ENCODE measurements at regions not wholly inside any gene's neighbourhood (a gene's known extent, or its start where the extent isn't known, plus 50 kb on each side); places are given as distances from the start of the nearest gene placed in this dataset.

- no peak for TF ChIP-seq CTCF (IDR thresholded peaks at IDR 0.05)
- no peak for TF ChIP-seq POLR2A (IDR thresholded peaks at IDR 0.05)
- 53 to 57% methylated on average over 1 of the region's 1 CpG for WGBS, 2 donors
- DNase-seq (ENCODE audit: low spot score in 2 of 2) = no peak
- intact Hi-C loops (cut with DNase I; ENCODE audit: low total_unique reads) = no loop called here
- no peak overlapping the region for H3K4me3 ChIP-seq (ENCODE audit: low read depth, poor library complexity, severe bottlenecking)
Measured at GRCh38 chr5:152606776-152607364, 201.8 kb upstream of the NMUR2 start.

GRCh38 chr5:152607401-152608160, 202.5 kb upstream of the NMUR2 start:
- H3K4me3 ChIP-seq (ENCODE audit: low read depth, poor library complexity, severe bottlenecking) = no peak overlapping the region
- intact Hi-C loops (cut with DNase I; ENCODE audit: low total_unique reads) = no loop called here
- WGBS, 2 donors = 60 to 65% methylated on average over 3 of the region's 3 CpGs
- no peak for DNase-seq (ENCODE audit: low spot score in 2 of 2)
- TF ChIP-seq CTCF (IDR thresholded peaks at IDR 0.05) = no peak
- no peak for TF ChIP-seq POLR2A (IDR thresholded peaks at IDR 0.05)

GRCh38 chr5:152608458-152608857, 203.4 kb upstream of the NMUR2 start:
- no peak for DNase-seq (ENCODE audit: low spot score in 2 of 2)
- TF ChIP-seq CTCF (IDR thresholded peaks at IDR 0.05) (no peak), POLR2A (IDR thresholded peaks at IDR 0.05) (no peak)
- H3K4me3 ChIP-seq (ENCODE audit: low read depth, poor library complexity, severe bottlenecking) = no peak overlapping the region
- WGBS, 2 donors = 52 to 66% methylated on average over 3 of the region's 3 CpGs
- intact Hi-C loops (cut with DNase I; ENCODE audit: low total_unique reads) = no loop called here

- intact Hi-C loops (cut with DNase I; ENCODE audit: low total_unique reads) = no loop called here
- no peak for TF ChIP-seq CTCF (IDR thresholded peaks at IDR 0.05)
- no peak for TF ChIP-seq POLR2A (IDR thresholded peaks at IDR 0.05)
- no peak for DNase-seq (ENCODE audit: low spot score in 2 of 2)
- no peak overlapping the region for H3K4me3 ChIP-seq (ENCODE audit: low read depth, poor library complexity, severe bottlenecking)
- 55 to 63% methylated on average over 2 of the region's 2 CpGs for WGBS, 2 donors
Measured at GRCh38 chr5:152619756-152620155, 214.7 kb upstream of the NMUR2 start.

GRCh38 chr5:152622628-152623027, 217.5 kb upstream of the NMUR2 start:
- DNase-seq (ENCODE audit: low spot score in 2 of 2) = no peak
- H3K4me3 ChIP-seq (ENCODE audit: low read depth, poor library complexity, severe bottlenecking) = no peak overlapping the region
- TF ChIP-seq CTCF (IDR thresholded peaks at IDR 0.05) (no peak), POLR2A (IDR thresholded peaks at IDR 0.05) (no peak)
- intact Hi-C loops (cut with DNase I; ENCODE audit: low total_unique reads) = no loop called here

All from lower leg skin (tissue), 4 donors.